ENCODE measurements at regions not wholly inside any gene's neighbourhood (a gene's known extent, or its start where the extent isn't known, plus 50 kb on each side); places are given as distances from the start of the nearest gene placed in this dataset.
"Not testable (repeated sequence)": the region's sequence is repeated elsewhere in the genome, so short reads cannot be mapped to it uniquely, and the experiment has no call there.

- DNase-seq (ENCODE audit: low read depth in 2 of 3, low spot score in 2 of 3) = no peak
Observed at GRCh38 chr4:38377195-38377594, 286.8 kb upstream of the KLF3 start.

DNA sequence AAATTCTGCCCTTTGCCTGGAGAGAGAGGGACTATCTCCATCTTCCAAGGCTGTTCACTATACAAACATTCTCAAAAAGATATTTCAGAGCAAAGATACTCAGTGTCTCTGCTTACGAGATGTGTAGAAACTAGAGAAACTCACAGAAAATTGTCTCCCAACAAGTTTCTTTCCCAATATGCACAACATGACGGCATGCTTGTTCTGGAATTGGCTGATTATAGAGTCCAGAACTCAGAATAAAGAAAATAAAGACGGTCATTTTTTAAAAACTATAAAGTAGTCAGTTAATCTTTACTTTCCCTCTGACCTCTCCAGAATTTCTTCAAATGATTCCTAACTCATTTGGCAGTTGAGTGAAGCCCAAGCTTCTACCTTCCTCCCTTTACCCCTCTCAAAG, 285.5 kb upstream of the KLF3 start:
- no peak for DNase-seq (ENCODE audit: low read depth in 2 of 3, low spot score in 2 of 3)

DNA sequence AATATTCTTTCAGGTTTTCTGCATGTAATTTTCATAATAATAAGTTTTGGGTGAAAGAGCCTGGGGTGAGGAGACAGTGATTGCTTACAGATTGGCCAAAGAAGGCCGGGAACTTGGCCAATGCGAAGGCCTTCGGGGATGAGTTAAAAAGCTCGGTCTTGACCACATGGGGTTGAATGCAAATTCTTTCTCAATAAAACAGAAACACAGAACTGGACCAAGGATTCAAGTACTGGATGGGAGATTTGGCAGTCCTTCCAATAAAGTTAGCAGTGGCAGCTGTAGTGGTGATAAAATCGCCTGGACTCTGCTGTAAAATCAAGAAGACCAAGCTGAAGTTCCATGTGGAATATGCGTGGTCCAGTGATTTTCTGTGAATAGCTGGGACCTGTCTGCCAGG, 282.2 kb upstream of the KLF3 start:
- DNase-seq (ENCODE audit: low read depth in 2 of 3, low spot score in 2 of 3) = no peak

GRCh38 chr4:38382520-38382919, 281.5 kb upstream of the KLF3 start:
- DNase-seq (ENCODE audit: low read depth in 2 of 3, low spot score in 2 of 3) = no peak

DNA sequence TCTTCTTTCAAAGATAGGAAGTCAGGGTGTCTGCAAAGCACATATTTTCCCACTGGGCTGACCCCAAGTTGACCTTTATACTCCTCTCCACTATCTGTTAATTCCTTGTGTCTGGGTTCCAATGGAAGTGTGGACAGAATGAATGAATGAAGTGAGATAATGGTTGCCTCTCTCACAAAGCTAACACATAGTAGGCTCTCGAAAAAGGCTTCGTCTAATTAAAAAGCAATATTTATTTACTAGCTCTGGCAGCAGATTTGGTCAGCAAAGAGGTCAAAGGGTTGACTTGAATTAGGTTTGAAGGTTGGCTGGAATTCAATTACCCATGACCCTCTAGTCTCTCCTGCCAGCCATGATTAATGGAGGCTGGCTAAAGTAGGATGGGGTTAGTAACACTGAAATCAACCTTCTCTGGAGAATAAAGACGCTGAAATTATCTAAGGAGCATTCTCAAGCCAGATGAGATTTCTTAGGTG, 280.3 kb upstream of the KLF3 start:
- DNase-seq (ENCODE audit: low read depth in 2 of 3, low spot score in 2 of 3) = no peak

DNA sequence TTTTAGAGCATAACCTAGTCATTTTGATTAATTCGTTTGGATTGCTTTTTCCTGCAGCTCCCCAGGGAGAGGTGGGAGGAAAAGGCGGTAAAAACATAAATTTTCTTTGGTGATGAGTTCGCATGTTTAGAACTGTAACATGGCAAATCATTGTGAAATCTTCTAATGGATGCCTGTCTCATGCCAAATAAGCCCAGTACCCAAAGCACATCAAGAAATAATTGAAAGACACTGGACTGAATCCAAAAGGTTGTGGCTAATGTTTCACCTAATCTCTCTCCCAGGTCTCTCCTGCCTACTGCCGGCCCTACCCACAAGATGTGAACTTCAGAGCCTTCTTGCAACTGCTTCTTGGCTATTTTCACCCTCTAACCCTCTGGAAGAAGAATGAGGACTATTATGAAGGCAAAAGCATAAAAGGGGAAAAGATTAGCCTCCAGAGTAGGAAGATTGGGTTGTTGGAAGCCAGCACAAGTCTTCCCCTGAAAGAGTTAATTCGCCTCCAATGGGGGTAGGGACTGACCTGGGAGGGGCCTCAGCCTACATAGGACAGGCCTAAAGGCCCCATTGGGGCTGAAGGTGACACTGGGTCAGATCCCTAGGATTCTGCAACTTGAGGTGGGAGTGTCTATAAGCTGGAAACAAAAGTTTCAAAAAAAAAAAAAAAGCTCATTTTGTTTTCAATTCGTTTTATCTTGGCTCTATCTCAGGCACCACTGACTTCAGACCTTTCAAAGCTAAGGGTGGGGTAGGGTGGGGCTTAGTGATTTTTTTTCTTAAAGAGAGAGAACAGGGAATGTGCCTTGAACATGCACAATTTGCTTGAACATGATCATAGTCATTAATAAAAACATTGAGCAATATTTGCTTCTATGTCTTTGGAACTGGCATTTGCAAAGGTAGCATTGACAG, 278.6 kb upstream of the KLF3 start:
- DNase-seq (ENCODE audit: low read depth in 2 of 3, low spot score in 2 of 3) = no peak

DNA sequence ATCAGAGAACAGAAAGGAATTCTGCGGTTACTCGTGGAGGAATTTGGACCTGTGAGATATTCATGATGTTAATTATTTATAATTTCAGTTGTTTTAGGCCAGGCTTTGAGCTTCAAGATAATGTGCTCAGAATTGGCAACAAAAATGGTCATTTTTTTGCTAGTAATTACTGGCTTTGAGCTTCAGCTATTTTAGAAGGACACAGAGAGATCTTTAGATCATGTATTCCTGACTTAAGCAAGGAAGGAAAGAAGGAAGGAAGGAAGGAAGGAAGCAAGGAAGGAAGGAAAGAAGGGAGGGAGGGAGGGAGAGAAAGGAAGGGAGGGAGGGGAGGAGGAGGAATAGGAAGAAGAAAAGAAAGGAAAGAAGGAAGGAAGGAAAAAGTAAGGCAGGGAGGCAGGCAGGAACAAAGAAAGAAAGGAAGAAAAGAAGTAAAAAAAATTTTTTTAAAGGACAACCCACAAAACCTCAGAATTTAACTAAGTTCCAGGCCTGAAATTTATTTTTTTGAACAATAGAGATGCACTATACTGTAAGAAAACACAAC, 277.9 kb upstream of the KLF3 start:
- no peak for DNase-seq (ENCODE audit: low read depth in 2 of 3, low spot score in 2 of 3)

GRCh38 chr4:38386654-38387188, 277.3 kb upstream of the KLF3 start:
- DNase-seq (ENCODE audit: low read depth in 2 of 3, low spot score in 2 of 3) = no peak

DNA sequence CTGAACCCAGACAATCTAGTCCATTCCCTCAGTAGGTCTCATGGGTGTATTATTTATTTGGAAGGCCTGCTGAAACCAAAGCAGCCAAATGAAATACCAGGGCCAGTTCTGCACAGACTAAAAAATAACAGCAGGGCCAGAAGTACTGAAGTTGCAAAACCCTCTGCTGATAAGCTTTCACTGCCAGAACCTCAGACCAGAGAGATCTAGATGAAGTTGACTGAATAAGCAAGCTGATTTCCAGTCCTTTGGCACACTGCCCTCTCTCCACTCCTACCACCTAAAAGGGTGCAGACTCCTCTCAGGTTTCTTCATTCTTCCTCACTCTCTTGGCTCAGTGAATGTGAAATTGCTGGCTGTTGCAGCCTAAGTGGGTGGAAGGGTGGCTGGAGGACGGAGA, 276.7 kb upstream of the KLF3 start:
- DNase-seq (ENCODE audit: low read depth in 2 of 3, low spot score in 2 of 3) = no peak

- DNase-seq (ENCODE audit: low read depth in 2 of 3, low spot score in 2 of 3) = no peak
Observed at GRCh38 chr4:38387819-38388218, 276.2 kb upstream of the KLF3 start.

DNA sequence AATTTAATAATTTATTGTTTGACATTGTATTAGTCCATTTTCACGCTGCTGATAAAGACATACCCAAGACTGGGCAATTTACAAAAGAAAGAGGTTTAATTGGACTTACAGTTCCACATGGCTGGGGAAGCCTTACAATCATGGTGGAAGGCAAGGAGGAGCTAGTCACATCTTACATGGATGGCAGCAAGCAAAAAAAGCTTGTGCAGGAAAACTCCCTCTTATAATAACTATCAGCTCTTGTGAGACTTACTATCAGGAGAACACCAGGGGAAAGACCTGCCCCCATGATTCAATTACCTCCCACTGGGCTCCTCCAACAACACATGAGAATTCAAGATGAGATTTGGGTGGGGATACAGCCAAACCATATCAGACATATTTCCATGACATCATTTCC, 275.1 kb upstream of the KLF3 start:
- not testable (repeated sequence) for DNase-seq (ENCODE audit: low read depth in 2 of 3, low spot score in 2 of 3)

DNA sequence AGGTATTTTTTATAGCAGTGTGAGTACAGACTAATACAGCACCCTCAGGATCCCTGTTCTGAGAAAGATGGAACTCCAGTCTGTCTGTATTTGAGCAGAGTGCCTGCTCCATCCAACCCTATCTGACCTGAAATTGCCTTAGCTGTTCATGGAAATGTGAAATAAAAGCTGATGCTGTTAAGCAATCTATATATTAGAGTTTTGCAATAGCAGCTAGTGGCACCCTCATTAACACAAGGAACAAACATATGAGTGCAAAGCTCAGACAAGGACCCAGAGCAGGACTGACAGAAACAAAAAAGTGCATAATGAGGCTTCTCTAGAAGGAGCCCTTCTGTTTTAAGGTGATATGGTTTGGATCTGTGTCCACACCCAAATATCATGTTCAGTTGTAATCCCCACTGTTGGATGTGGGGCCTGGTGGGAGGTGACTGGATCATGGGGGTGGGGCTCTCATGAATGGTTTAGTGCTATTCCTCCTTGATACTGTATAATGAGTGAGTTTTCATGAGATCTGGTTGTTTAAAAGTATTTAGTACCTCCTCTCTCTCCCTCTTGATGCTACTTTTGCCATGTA, 272.9 kb upstream of the KLF3 start:
- DNase-seq (ENCODE audit: low read depth in 2 of 3, low spot score in 2 of 3) = no peak

- DNase-seq (ENCODE audit: low read depth in 2 of 3, low spot score in 2 of 3) = no peak
Observed at GRCh38 chr4:38392223-38392855, 271.7 kb upstream of the KLF3 start.

DNA sequence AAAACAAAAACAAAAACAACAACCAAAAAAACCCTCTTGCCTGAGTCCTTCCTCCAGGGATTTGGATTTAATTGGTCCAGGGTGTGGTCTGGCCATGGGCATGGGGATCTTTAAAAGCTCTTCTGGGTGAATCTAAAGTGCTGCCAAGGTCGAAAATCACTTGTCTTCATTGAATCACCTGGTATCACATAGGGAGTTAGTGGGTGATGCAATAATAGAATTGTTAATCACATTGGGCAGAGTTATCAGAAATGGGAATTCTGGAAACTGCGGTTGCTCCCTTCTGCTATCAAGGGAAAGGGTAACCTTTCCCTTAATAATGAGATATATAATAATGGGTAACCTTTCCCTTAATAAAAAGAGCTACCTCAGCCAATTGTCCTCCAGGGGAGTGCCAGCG, 267.9 kb upstream of the KLF3 start:
- no peak for DNase-seq (ENCODE audit: low read depth in 2 of 3, low spot score in 2 of 3)

- no peak for DNase-seq (ENCODE audit: low read depth in 2 of 3, low spot score in 2 of 3)
Observed at GRCh38 chr4:38396845-38397547, 267.0 kb upstream of the KLF3 start.

DNA sequence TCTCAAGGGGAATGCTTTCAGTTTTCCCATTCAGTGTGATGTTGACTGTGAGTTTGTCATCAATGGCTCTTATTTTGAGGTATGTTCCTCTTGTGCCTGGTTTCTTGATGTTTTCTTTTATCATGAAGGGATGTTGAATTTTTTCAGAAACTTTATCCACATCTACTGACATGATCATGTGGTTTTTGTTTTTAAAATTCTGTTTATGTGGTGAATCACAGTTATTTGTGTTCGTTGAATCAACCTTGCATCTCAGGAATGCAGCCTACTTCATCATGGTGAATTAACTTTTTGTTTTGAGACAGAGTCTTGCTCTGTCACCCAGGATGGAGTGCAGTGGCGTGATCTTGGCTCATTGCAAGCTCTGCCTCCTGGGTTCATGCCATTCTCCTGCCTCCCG, 263.1 kb upstream of the KLF3 start:
- no peak for DNase-seq (ENCODE audit: low read depth in 2 of 3, low spot score in 2 of 3)

GRCh38 chr4:38406243-38406642, 257.8 kb upstream of the KLF3 start:
- DNase-seq (ENCODE audit: low read depth in 2 of 3, low spot score in 2 of 3) = no peak

- DNase-seq (ENCODE audit: low read depth in 2 of 3, low spot score in 2 of 3) = no peak
Observed at GRCh38 chr4:38409852-38410251, 254.1 kb upstream of the KLF3 start.

DNA sequence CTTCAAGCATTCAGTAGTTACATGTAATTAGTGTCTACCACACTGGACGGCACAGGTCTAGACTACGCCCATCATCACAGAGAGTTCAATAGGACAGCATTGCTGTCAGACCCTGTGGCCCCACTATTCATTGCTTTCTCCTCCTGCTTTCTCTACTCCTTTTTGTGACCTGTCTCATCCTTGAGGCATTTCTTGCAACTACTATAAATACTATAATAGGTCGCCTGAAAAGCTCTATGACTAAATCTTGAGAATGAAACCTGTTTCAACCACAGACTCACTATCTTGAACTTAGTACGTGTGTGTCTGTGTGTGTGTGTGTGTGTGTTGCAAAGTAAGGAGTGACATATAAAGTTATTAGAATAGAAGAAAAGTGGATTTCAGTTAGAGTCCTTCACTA, 252.9 kb upstream of the KLF3 start:
- DNase-seq (ENCODE audit: low read depth in 2 of 3, low spot score in 2 of 3) = no peak

DNA sequence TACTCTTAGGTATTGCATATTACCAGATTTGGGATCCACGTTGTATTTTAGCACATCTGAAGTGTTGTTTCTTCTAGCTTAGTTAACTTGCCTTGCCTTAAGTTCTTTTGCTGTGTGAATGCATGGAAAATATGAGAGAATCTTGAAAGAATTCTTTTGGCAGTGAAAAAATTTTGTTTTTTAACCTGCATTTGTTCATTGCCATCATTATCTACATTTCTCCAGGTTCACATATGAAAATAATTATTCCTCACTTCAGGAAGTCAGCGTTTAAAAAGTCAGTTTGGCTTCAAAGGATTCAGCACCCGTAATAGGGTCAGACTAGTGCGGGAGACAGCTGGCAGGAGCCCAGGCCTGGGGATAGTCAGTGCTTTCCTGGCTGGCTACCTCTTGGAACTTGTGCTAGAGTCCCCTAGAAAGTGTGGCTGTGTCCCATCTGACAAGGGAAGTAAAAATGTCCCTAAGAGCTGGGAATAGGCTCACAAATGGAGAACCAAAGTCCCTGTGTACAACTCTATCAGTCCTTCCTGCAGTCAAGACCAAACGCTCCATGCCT, 251.9 kb upstream of the KLF3 start:
- no peak for DNase-seq (ENCODE audit: low read depth in 2 of 3, low spot score in 2 of 3)

Measured in activated CD8-positive, alpha-beta memory T cell treated with anti-CD3 and anti-CD28 coated beads for 48 hours (primary cell).